A673 (cell line): ENCODE measurements at regions not wholly inside any gene's neighbourhood (a gene's known extent, or its start where the extent isn't known, plus 50 kb on each side); places are given as distances from the start of the nearest gene placed in this dataset.

Experiments used
- BruUV-seq: library from RNA; stranded (reverse); fragments of 400-500 nt; replicated peaks from 2 replicates; lab custom pipeline; 2021; lab: Mats Ljungman, UMichigan
- CTCF ChIA-PET: fragments of 300-600 bp; sonication (Branson Sonifier 250); formaldehyde crosslinking; loops from one replicate; lab custom pipeline; 2022; ENCODE audit warnings: antibody characterized with exemption; lab: Charles Lee
- POLR2A ChIA-PET: fragments of 300-600 bp; sonication (Branson Sonifier 250); formaldehyde crosslinking; loops from one replicate; lab custom pipeline; 2022; ENCODE audit warnings: antibody characterized with exemption; ENCODE audit not compliant: low non-redundant PET; lab: Charles Lee
- DNase-seq: peaks from one replicate; pipeline ENCODE4 v3.0.0-alpha.2; 2015; ENCODE audit warnings: low spot score
- H3K27ac ChIP-seq: fragments of 200-600 bp; sonication (generic); 2 replicates; pipeline ENCODE4 v1.5.1; 2016; ENCODE audit warnings: mixed run types, low read depth, mild to moderate bottlenecking, mixed read lengths, antibody characterized with exemption, low read length; ENCODE audit not compliant: poor library complexity, severe bottlenecking
- H3K27me3 ChIP-seq: fragments of 200-600 bp; sonication (generic); replicated peaks from 2 replicates; pipeline ENCODE4 v1.6.1; 2017; ENCODE audit warnings: mixed run types, low read depth, mild to moderate bottlenecking, mixed read lengths, antibody characterized with exemption, low read length; ENCODE audit not compliant: insufficient read depth, poor library complexity
- H3K36me3 ChIP-seq: fragments of 200-600 bp; sonication (generic); 2 replicates; pipeline ENCODE4 v1.6.1; 2016; ENCODE audit warnings: mixed run types, mild to moderate bottlenecking, mixed read lengths, antibody characterized with exemption, low read length; ENCODE audit not compliant: insufficient read depth, poor library complexity, severe bottlenecking
- H3K4me1 ChIP-seq: fragments of 200-600 bp; sonication (generic); 2 replicates; pipeline ENCODE4 v1.6.1; 2017; ENCODE audit warnings: mixed run types, mild to moderate bottlenecking, mixed read lengths, antibody characterized with exemption, low read length; ENCODE audit not compliant: insufficient read depth, poor library complexity, severe bottlenecking
- H3K4me3 ChIP-seq: fragments of 200-600 bp; sonication (generic); 2 replicates; pipeline ENCODE4 v1.5.1; 2016; ENCODE audit warnings: low read depth, mixed run types, mild to moderate bottlenecking, mixed read lengths, low read length; ENCODE audit not compliant: poor library complexity, severe bottlenecking
- H3K9me3 ChIP-seq: fragments of 200-600 bp; sonication (generic); 2 replicates; pipeline ENCODE4 v1.6.1; 2016; ENCODE audit warnings: mixed run types, low read depth, mild to moderate bottlenecking, mixed read lengths, antibody characterized with exemption, low read length; ENCODE audit not compliant: poor library complexity, severe bottlenecking
- CTCF ChIP-seq: fragments of 300-800, 200-600 bp; sonication (generic); conservative IDR thresholded peaks from 2 replicates; pipeline ENCODE4 v1.5.1; 2017; ENCODE audit warnings: low read depth, mild to moderate bottlenecking, antibody characterized with exemption, low read length, moderate library complexity, mixed read lengths
- EZH2 ChIP-seq: fragments of 200-600 bp; sonication (generic); IDR thresholded peaks from 2 replicates; pipeline ENCODE4 v1.6.1; 2017; ENCODE audit warnings: borderline replicate concordance, low read depth, mild to moderate bottlenecking, mixed read lengths, antibody characterized with exemption, low read length; ENCODE audit not compliant: poor library complexity, severe bottlenecking
- intact Hi-C: fragments of 100-400 bp; cut with micrococcal nuclease; formaldehyde crosslinking; loops from one replicate; pipeline ENCODE4 v1.10.0; 2022; ENCODE audit not compliant: unreplicated experiment

GRCh38 chr3:102830415-102830814, 395.6 kb downstream of the ZPLD1 start:
- no peak for DNase-seq
- no peak overlapping the region for H3K27ac ChIP-seq
- BruUV-seq: no TSS peak
- TF ChIP-seq EZH2 (no peak), CTCF (no peak)
- H3K4me1 ChIP-seq: peaks cover 4% of the 10 kb centered on the region
- CTCF ChIA-PET: no interaction called here
- no peak overlapping the region for H3K4me3 ChIP-seq
- H3K36me3 ChIP-seq: no peaks in the 10 kb centered on the region
- no peaks in the 10 kb centered on the region for H3K9me3 ChIP-seq
- POLR2A ChIA-PET: no interaction called here
- intact Hi-C loops: no loop called here
- H3K27me3 ChIP-seq: no peaks in the 10 kb centered on the region

- CTCF ChIA-PET: no interaction called here
These were observed 407.1 kb downstream of the ZPLD1 start for GRCh38 chr3:102841866-102842265.

GRCh38 chr3:102866845-102867244, 432.0 kb downstream of the ZPLD1 start:
- CTCF ChIA-PET: no interaction called here
- BruUV-seq: no TSS peak
- intact Hi-C loops: no loop called here
- H3K27ac ChIP-seq: no peak overlapping the region
- H3K27me3 ChIP-seq: no peaks in the 10 kb centered on the region
- POLR2A ChIA-PET: no interaction called here
- no peak for TF ChIP-seq CTCF
- TF ChIP-seq EZH2: no peak
- no peaks in the 10 kb centered on the region for H3K36me3 ChIP-seq
- no peak overlapping the region for H3K4me3 ChIP-seq
- H3K4me1 ChIP-seq: no peaks in the 10 kb centered on the region
- no peaks in the 10 kb centered on the region for H3K9me3 ChIP-seq
- no peak for DNase-seq

More at GRCh38 chr3:102841866-102842265, 407.1 kb downstream of the ZPLD1 start:
- BruUV-seq: no TSS peak
- intact Hi-C loops: no loop called here
- Histone ChIP-seq H3K9me3 (peaks cover 6% of the 10 kb centered on the region), H3K27me3 (no peaks in the 10 kb centered on the region), H3K4me3 (no peak overlapping the region), H3K36me3 (no peaks in the 10 kb centered on the region), H3K4me1 (no peaks in the 10 kb centered on the region), H3K27ac (no peak overlapping the region)
- no peak for DNase-seq
- POLR2A ChIA-PET: no interaction called here
- no peak for TF ChIP-seq EZH2

GRCh38 chr3:102883515-102883914, 448.7 kb downstream of the ZPLD1 start:
- ChIA-PET CTCF (no interaction called here), POLR2A (no interaction called here)
- H3K27me3 ChIP-seq: no peaks in the 10 kb centered on the region
- H3K27ac ChIP-seq: no peak overlapping the region
- intact Hi-C loops: no loop called here
- BruUV-seq: no TSS peak
- no peaks in the 10 kb centered on the region for H3K9me3 ChIP-seq
- no peak for DNase-seq
- no peak for TF ChIP-seq EZH2
- no peak for TF ChIP-seq CTCF
- no peak overlapping the region for H3K4me3 ChIP-seq
- H3K36me3 ChIP-seq: no peaks in the 10 kb centered on the region
- H3K4me1 ChIP-seq: no peaks in the 10 kb centered on the region
